PC-9 (cell line): ENCODE measurements at regions not wholly inside any gene's neighbourhood (a gene's known extent, or its start where the extent isn't known, plus 50 kb on each side); places are given as distances from the start of the nearest gene placed in this dataset.

ENCODE experiments used
- BruUV-seq: library from RNA; stranded (reverse); fragments of 400-500 nt; replicated peaks from 2 replicates; lab custom pipeline; 2021; lab: Mats Ljungman, UMichigan
- CTCF ChIA-PET: fragments of 300-600 bp; sonication (Branson Sonifier 250); formaldehyde crosslinking; loops from one replicate; lab custom pipeline; 2022; ENCODE audit warnings: antibody characterized with exemption; lab: Charles Lee
- POLR2A ChIA-PET: fragments of 300-600 bp; sonication (Branson Sonifier 250); formaldehyde crosslinking; loops from one replicate; lab custom pipeline; 2022; ENCODE audit warnings: antibody characterized with exemption; ENCODE audit not compliant: unreplicated experiment; lab: Charles Lee
- DNase-seq, 2 experiments: peaks; one replicate each; pipeline versions ENCODE4 v3.0.0 to v3.0.0-alpha.2; 2015 to 2022; ENCODE audit warnings: mixed read lengths in 1 of 2
- H2AFZ ChIP-seq: fragments of 200-600 bp; sonication (generic); 2 replicates; pipeline ENCODE4 v1.8.1; 2017; ENCODE audit warnings: antibody characterized with exemption
- H3F3A ChIP-seq: fragments of 200-600 bp; sonication (generic); 2 replicates; pipeline ENCODE4 v1.8.1; 2017; ENCODE audit warnings: antibody characterized with exemption, mild to moderate bottlenecking, low read depth; ENCODE audit not compliant: insufficient read depth
- H3K27ac ChIP-seq: fragments of 200-600 bp; sonication (generic); 2 replicates; pipeline ENCODE4 v1.6.1; 2016; ENCODE audit warnings: mixed run types
- H3K27me3 ChIP-seq: fragments of 200-600 bp; sonication (generic); 2 replicates; pipeline ENCODE4 v1.6.1; 2016; ENCODE audit warnings: low read depth, mixed run types; ENCODE audit not compliant: insufficient read depth
- H3K36me3 ChIP-seq: fragments of 200-600 bp; sonication (generic); 2 replicates; pipeline ENCODE4 v1.6.1; 2016; ENCODE audit warnings: low read depth, mixed run types
- H3K4me1 ChIP-seq: fragments of 200-600 bp; sonication (generic); replicated peaks from 2 replicates; pipeline ENCODE4 v1.6.1; 2016; ENCODE audit warnings: mixed run types; ENCODE audit not compliant: insufficient read depth
- H3K4me2 ChIP-seq: fragments of 200-600 bp; sonication (generic); 2 replicates; pipeline ENCODE4 v1.6.1; 2017; ENCODE audit warnings: mixed run types
- H3K4me3 ChIP-seq: fragments of 200-600 bp; sonication (generic); 2 replicates; pipeline ENCODE4 v1.6.1; 2016; ENCODE audit warnings: mixed run types
- H3K79me2 ChIP-seq: fragments of 200-600 bp; sonication (generic); 2 replicates; pipeline ENCODE4 v1.6.1; 2017; ENCODE audit warnings: low read depth, mixed run types
- H3K9me2 ChIP-seq: fragments of 200-600 bp; sonication (generic); 2 replicates; pipeline ENCODE4 v1.8.1; 2017; ENCODE audit warnings: mild to moderate bottlenecking; ENCODE audit not compliant: insufficient read depth
- H3K9me3 ChIP-seq: fragments of 200-600 bp; sonication (generic); 2 replicates; pipeline ENCODE4 v1.8.1; 2016; ENCODE audit warnings: low read depth; ENCODE audit not compliant: insufficient read depth
- H4K20me1 ChIP-seq: fragments of 200-600 bp; sonication (generic); 2 replicates; pipeline ENCODE4 v1.8.1; 2017; ENCODE audit not compliant: insufficient read depth
- EZH2 ChIP-seq: fragments of 200-600 bp; sonication (generic); IDR thresholded peaks from 2 replicates; pipeline ENCODE4 v1.8.0; 2017; ENCODE audit warnings: antibody characterized with exemption, low read depth
- intact Hi-C: fragments of 100-400 bp; cut with micrococcal nuclease; formaldehyde crosslinking; loops from one replicate; pipeline ENCODE4 v1.10.0; 2022; ENCODE audit not compliant: unreplicated experiment
- TF ChIP-seq, protein P1 (sequence below): fragments of 200-600 bp; sonication (generic); conservative IDR thresholded peaks from 2 replicates; pipeline ENCODE4 v1.6.1; 2017; ENCODE audit warnings: mixed run types, antibody characterized with exemption, mild to moderate bottlenecking, moderate library complexity

DNA sequence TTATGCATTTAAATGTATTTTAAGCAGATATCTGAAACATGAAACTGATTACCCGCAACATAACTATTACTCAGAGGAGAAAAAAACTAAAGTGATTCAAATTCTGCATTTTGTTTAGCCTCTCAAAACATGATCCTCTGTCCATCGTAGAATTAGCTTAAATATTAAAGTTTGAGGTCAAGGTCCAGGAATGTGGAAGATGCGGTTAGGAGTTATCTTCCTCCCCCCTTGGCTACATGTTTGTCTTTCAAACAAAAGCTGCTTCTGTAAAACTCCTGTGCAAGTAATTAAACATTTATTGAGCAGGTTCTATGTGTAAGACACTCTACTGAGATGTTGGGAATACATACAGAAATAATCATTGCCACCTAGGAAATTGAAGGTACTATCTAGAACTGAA lies 175.0 kb upstream of the ISL1 start:
- H3K79me2 ChIP-seq = no peaks in the 10 kb centered on the region
- H4K20me1 ChIP-seq = no peaks in the 10 kb centered on the region
- no peaks in the 10 kb centered on the region for H3K9me2 ChIP-seq
- no peak overlapping the region for H2AFZ ChIP-seq
- POLR2A ChIA-PET = no interaction called here
- H3F3A ChIP-seq = no peaks in the 10 kb centered on the region
- no peak overlapping the region for H3K4me3 ChIP-seq
- no peaks in the 10 kb centered on the region for H3K36me3 ChIP-seq
- CTCF ChIA-PET = no interaction called here
- no TSS peak for BruUV-seq
- no peaks in the 10 kb centered on the region for H3K9me3 ChIP-seq
- H3K4me2 ChIP-seq = no peak overlapping the region
- DNase-seq = no peak
- no peak overlapping the region for H3K27ac ChIP-seq
- no peaks in the 10 kb centered on the region for H3K4me1 ChIP-seq
- no peaks in the 10 kb centered on the region for H3K27me3 ChIP-seq
- TF ChIP-seq EZH2 = no peak
- TF ChIP-seq, protein P1, sequence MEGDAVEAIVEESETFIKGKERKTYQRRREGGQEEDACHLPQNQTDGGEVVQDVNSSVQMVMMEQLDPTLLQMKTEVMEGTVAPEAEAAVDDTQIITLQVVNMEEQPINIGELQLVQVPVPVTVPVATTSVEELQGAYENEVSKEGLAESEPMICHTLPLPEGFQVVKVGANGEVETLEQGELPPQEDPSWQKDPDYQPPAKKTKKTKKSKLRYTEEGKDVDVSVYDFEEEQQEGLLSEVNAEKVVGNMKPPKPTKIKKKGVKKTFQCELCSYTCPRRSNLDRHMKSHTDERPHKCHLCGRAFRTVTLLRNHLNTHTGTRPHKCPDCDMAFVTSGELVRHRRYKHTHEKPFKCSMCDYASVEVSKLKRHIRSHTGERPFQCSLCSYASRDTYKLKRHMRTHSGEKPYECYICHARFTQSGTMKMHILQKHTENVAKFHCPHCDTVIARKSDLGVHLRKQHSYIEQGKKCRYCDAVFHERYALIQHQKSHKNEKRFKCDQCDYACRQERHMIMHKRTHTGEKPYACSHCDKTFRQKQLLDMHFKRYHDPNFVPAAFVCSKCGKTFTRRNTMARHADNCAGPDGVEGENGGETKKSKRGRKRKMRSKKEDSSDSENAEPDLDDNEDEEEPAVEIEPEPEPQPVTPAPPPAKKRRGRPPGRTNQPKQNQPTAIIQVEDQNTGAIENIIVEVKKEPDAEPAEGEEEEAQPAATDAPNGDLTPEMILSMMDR = no peak
- intact Hi-C loops = no loop called here

DNA sequence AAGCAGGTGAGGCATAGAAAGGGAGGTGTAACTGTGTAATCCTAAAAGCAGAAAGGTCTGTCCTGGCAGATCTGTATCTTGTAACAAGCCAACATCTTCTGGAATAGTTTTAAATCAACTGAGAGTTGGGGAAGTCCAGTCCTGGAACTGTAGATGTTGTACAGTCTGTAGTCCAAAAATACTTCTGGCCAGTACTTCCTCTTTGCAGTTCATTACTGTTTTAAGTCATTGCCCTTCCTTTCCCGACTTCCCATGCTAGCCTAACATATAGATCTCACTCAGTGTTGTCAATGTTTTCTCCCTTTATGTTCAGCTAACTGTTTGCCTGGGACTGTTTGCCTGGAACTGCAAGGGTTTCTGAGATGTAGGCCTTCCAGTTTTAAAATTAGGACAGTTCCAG lies 168.5 kb upstream of the ISL1 start:
- intact Hi-C loops = no loop called here
- no TSS peak for BruUV-seq

DNA sequence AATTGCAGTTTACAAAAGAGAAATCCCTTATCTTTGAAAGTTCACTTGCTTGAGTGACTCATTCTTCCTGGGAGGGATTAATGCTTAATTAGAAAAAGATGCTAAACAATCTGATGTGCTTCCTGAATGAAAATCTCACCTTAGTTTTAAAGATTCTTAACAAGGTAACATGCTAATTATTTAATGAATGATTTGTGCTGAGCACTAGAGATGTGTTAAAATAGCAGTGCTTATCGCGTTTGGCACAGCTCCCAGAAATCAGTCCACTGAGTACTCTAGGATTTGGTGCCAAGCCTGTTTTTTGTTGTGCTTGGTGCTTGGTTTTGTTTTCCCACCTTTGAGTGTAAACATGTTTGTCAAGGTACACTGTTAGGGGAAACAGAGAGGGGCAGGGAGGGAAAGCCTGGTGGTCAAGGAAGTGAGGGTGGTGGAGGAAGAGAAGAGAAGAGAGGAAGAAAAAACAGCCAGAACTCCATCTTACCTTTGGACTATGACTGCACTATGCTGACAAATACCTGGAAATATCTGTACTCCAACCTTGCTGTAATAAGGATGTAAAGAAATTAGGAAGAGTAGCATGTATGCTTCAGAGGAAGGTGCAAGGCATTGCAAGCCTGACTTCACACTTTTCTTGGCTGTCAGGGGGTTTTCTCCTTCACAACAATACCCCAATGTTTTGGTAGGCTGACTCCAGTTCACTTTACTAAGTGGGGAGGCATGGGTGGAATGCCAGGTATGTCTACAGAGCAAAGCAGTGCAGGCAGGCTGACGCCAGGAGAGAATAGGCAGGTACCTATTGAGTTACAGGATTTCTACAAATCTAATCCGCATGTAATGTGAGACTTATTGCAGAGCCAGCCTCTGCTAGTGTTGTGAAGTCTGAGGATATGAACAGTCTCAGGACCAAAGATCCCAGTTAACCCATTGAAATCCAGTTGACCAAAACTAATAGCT lies 157.2 kb upstream of the ISL1 start:
- intact Hi-C loops = loop anchor here (1.0 to 5.0 kb wide), 4 partner anchors 24 to 153 kb away; no protein-coding TSS in a partner anchor
- no peaks in the 10 kb centered on the region for H3K9me3 ChIP-seq
- POLR2A ChIA-PET = no interaction called here
- no peaks in the 10 kb centered on the region for H3K9me2 ChIP-seq
- H2AFZ ChIP-seq = no peak overlapping the region
- no peaks in the 10 kb centered on the region for H3K79me2 ChIP-seq
- no peaks in the 10 kb centered on the region for H3K36me3 ChIP-seq
- H3K4me2 ChIP-seq = no peak overlapping the region
- BruUV-seq = no TSS peak
- no peaks in the 10 kb centered on the region for H3K4me1 ChIP-seq
- H4K20me1 ChIP-seq = no peaks in the 10 kb centered on the region
- H3K4me3 ChIP-seq = no peak overlapping the region
- H3F3A ChIP-seq = no peaks in the 10 kb centered on the region
- CTCF ChIA-PET = no interaction called here
- no peaks in the 10 kb centered on the region for H3K27me3 ChIP-seq
- TF ChIP-seq, protein P1 = no peak
- no peak for TF ChIP-seq EZH2
- H3K27ac ChIP-seq = 0 out of 2 replicates have a peak overlapping the region, but pooled peaks have one; percentile 3
- peak; percentile 67 to 77 for DNase-seq

More for the DNA sequence above, 168.5 kb upstream of the ISL1 start:
- no peaks in the 10 kb centered on the region for H3F3A ChIP-seq
- CTCF ChIA-PET = no interaction called here
- H3K4me3 ChIP-seq = no peak overlapping the region
- H3K9me2 ChIP-seq = no peaks in the 10 kb centered on the region
- DNase-seq = no peak
- no peak overlapping the region for H3K27ac ChIP-seq
- no peaks in the 10 kb centered on the region for H4K20me1 ChIP-seq
- no peaks in the 10 kb centered on the region for H3K79me2 ChIP-seq
- POLR2A ChIA-PET = no interaction called here
- H3K27me3 ChIP-seq = no peaks in the 10 kb centered on the region
- no peaks in the 10 kb centered on the region for H3K36me3 ChIP-seq
- no peak overlapping the region for H2AFZ ChIP-seq
- H3K9me3 ChIP-seq = no peaks in the 10 kb centered on the region
- no peaks in the 10 kb centered on the region for H3K4me1 ChIP-seq
- H3K4me2 ChIP-seq = no peak overlapping the region
- TF ChIP-seq EZH2 = no peak
- TF ChIP-seq, protein P1 = no peak
